ENCODE measurements at regions not wholly inside any gene's neighbourhood (a gene's known extent, or its start where the extent isn't known, plus 50 kb on each side); places are given as distances from the start of the nearest gene placed in this dataset.
A peak's percentile ranks its signal among the peaks of the same experiment; 100 is the strongest.

DNA sequence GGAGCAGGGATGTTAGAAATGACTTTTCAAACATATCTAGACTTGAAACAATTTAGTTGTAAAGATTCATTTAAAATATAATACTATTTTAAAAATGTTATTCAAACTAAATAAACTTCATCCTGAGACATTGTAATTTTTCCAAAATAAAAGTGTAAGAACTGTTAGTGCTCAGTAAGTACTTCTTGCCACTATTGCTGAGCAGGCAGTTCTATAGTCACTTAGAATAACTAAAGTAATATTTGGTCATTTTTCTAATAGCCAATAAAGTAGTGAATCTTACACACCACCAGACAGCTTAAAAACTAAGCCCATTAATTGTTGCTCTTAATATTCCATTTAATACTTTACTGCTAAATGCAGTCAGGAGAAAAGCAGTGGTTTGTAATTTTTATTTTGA lies 1120.0 kb upstream of the CDH10 start:
- Histone ChIP-seq H3K4me1 (ENCODE audit: insufficient read depth, low read length, poor library complexity, severe bottlenecking) (no peaks in the 10 kb centered on the region), H3K27ac (ENCODE audit: low read depth, low read length, poor library complexity, severe bottlenecking) (no peak overlapping the region), H3K27me3 (replicated peaks; ENCODE audit: insufficient read depth, low read depth, low read length, poor library complexity) (no peaks in the 10 kb centered on the region), H3K36me3 (ENCODE audit: insufficient read depth, low read length, poor library complexity, severe bottlenecking) (no peaks in the 10 kb centered on the region), H3K9me3 (ENCODE audit: low read depth, low read length, poor library complexity, severe bottlenecking) (peaks cover 7% of the 10 kb centered on the region), H3K4me3 (ENCODE audit: low read depth, low read length, poor library complexity, severe bottlenecking) (no peak overlapping the region)
- intact Hi-C loops (cut with micrococcal nuclease; ENCODE audit: unreplicated experiment) = loop anchor here (10.0 kb wide), 1 partner anchor 240 kb away; no protein-coding TSS in a partner anchor
- no peak for DNase-seq (ENCODE audit: low spot score)
- no TSS peak for BruUV-seq (replicated peaks)
- ChIA-PET POLR2A (ENCODE audit: low non-redundant PET) (no interaction called here), CTCF (no interaction called here)
- no peak for TF ChIP-seq EZH2 (IDR thresholded peaks at IDR 0.05; ENCODE audit: borderline replicate concordance, low read depth, low read length, poor library complexity, severe bottlenecking)
- TF ChIP-seq, protein P1, sequence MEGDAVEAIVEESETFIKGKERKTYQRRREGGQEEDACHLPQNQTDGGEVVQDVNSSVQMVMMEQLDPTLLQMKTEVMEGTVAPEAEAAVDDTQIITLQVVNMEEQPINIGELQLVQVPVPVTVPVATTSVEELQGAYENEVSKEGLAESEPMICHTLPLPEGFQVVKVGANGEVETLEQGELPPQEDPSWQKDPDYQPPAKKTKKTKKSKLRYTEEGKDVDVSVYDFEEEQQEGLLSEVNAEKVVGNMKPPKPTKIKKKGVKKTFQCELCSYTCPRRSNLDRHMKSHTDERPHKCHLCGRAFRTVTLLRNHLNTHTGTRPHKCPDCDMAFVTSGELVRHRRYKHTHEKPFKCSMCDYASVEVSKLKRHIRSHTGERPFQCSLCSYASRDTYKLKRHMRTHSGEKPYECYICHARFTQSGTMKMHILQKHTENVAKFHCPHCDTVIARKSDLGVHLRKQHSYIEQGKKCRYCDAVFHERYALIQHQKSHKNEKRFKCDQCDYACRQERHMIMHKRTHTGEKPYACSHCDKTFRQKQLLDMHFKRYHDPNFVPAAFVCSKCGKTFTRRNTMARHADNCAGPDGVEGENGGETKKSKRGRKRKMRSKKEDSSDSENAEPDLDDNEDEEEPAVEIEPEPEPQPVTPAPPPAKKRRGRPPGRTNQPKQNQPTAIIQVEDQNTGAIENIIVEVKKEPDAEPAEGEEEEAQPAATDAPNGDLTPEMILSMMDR (conservative IDR thresholded peaks at IDR 0.05; ENCODE audit: low read depth, low read length) = no peak

DNA sequence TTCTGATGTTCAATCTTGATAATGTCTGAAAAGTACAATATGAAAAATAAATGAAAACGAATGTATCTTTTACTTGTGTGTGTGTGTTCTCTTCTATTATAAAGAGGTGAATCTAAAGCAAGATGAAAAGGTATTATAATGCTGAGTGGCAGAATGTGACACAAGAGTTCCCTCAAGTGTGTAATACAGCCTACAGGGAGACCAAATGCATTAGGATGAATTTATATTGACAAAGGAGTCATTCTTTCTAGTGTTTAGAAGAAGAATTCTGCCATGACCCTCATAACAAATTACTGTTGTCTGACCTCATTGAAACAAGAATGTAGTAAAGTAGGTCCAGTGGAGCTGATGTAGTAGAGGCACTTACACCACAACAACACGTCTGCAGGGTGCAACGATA lies 1119.0 kb upstream of the CDH10 start:
- Histone ChIP-seq H3K4me3 (ENCODE audit: low read depth, low read length, poor library complexity, severe bottlenecking) (no peak overlapping the region), H3K9me3 (ENCODE audit: low read depth, low read length, poor library complexity, severe bottlenecking) (peaks cover 7% of the 10 kb centered on the region), H3K36me3 (ENCODE audit: insufficient read depth, low read length, poor library complexity, severe bottlenecking) (no peaks in the 10 kb centered on the region), H3K27me3 (replicated peaks; ENCODE audit: insufficient read depth, low read depth, low read length, poor library complexity) (no peaks in the 10 kb centered on the region), H3K27ac (ENCODE audit: low read depth, low read length, poor library complexity, severe bottlenecking) (no peak overlapping the region), H3K4me1 (ENCODE audit: insufficient read depth, low read length, poor library complexity, severe bottlenecking) (no peaks in the 10 kb centered on the region)
- ChIA-PET POLR2A (ENCODE audit: low non-redundant PET) (no interaction called here), CTCF (no interaction called here)
- TF ChIP-seq EZH2 (IDR thresholded peaks at IDR 0.05; ENCODE audit: borderline replicate concordance, low read depth, low read length, poor library complexity, severe bottlenecking) = no peak
- TF ChIP-seq, protein P1 (conservative IDR thresholded peaks at IDR 0.05; ENCODE audit: low read depth, low read length) = no peak
- no peak for DNase-seq (ENCODE audit: low spot score)
- intact Hi-C loops (cut with micrococcal nuclease; ENCODE audit: unreplicated experiment) = loop anchor here (10.0 kb wide), 1 partner anchor 241 kb away; no protein-coding TSS in a partner anchor
- BruUV-seq (replicated peaks) = no TSS peak

DNA sequence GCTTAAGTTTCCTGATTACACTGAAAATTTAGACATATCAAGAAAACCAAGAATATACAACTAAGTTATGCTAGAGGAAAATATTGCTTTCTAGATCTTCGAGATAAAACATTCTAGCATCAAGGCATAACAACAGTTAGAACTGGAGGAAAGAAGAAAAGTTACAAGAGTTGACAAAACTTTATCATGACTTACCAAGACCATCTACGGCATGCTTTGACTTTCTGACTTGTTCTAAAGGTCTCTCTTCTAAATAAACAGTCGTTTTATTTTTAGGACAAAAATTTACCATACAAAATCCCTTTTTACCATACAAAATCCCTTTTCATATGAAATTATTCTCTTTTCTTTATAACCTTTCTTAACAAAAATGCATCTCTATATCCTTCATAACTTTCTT lies 1110.1 kb upstream of the CDH10 start:
- H3K27me3 ChIP-seq (replicated peaks; ENCODE audit: insufficient read depth, low read depth, low read length, poor library complexity) = no peaks in the 10 kb centered on the region
- H3K4me1 ChIP-seq (ENCODE audit: insufficient read depth, low read length, poor library complexity, severe bottlenecking) = no peaks in the 10 kb centered on the region
- H3K9me3 ChIP-seq (ENCODE audit: low read depth, low read length, poor library complexity, severe bottlenecking) = peaks cover 39% of the 10 kb centered on the region
- no TSS peak for BruUV-seq (replicated peaks)
- H3K27ac ChIP-seq (ENCODE audit: low read depth, low read length, poor library complexity, severe bottlenecking) = no peak overlapping the region
- H3K36me3 ChIP-seq (ENCODE audit: insufficient read depth, low read length, poor library complexity, severe bottlenecking) = no peaks in the 10 kb centered on the region
- peak; percentile 6 for DNase-seq (ENCODE audit: low spot score)
- TF ChIP-seq, protein P1 (conservative IDR thresholded peaks at IDR 0.05; ENCODE audit: low read depth, low read length) = no peak
- no peak for TF ChIP-seq EZH2 (IDR thresholded peaks at IDR 0.05; ENCODE audit: borderline replicate concordance, low read depth, low read length, poor library complexity, severe bottlenecking)
- intact Hi-C loops (cut with micrococcal nuclease; ENCODE audit: unreplicated experiment) = no loop called here
- CTCF ChIA-PET = no interaction called here
- POLR2A ChIA-PET (ENCODE audit: low non-redundant PET) = no interaction called here
- H3K4me3 ChIP-seq (ENCODE audit: low read depth, low read length, poor library complexity, severe bottlenecking) = no peak overlapping the region

All from A673 (cell line).